DND-41 (cell line): ENCODE measurements at regions not wholly inside any gene's neighbourhood (a gene's known extent, or its start where the extent isn't known, plus 50 kb on each side); places are given as distances from the start of the nearest gene placed in this dataset.
"Not testable (repeated sequence)": the region's sequence is repeated elsewhere in the genome, so short reads cannot be mapped to it uniquely, and the experiment has no call there.

ENCODE experiments used
- ATAC-seq: fragments of 200-7000 bp; cut with Tn5 transposase; 3 replicates; pipeline ENCODE4 v1.9.1; 2021; ENCODE audit warnings: low read depth; ENCODE audit not compliant: insufficient read depth
- DNase-seq: peaks from one replicate; pipeline ENCODE4 v3.0.0-alpha.2; 2020
- H2AFZ ChIP-seq: 2 replicates; pipeline ENCODE4 v1.6.0; 2012; ENCODE audit warnings: low read depth, low read length
- H3K27ac ChIP-seq: 2 replicates; pipeline ENCODE4 v1.5.1; 2012; ENCODE audit warnings: low read length, inconsistent platforms
- H3K27me3 ChIP-seq: fragments of 200-600 bp; sonication (generic); 2 replicates; pipeline ENCODE4 v1.6.0; 2012; ENCODE audit warnings: low read length, mild to moderate bottlenecking, inconsistent platforms; ENCODE audit not compliant: insufficient read depth, poor library complexity
- H3K36me3 ChIP-seq: 2 replicates; pipeline ENCODE4 v1.5.1; 2012; ENCODE audit warnings: low read length, inconsistent platforms; ENCODE audit not compliant: insufficient read depth
- H3K4me1 ChIP-seq: 2 replicates; pipeline ENCODE4 v1.5.1; 2012; ENCODE audit warnings: mild to moderate bottlenecking, low read length; ENCODE audit not compliant: insufficient read depth
- H3K4me2 ChIP-seq: 2 replicates; pipeline ENCODE4 v1.6.0; 2012; ENCODE audit warnings: mild to moderate bottlenecking, moderate library complexity, low read length, inconsistent platforms; ENCODE audit not compliant: insufficient read depth
- H3K4me3 ChIP-seq, 2 experiments: fragments of 200-600 bp in 1 of 2; shearing (Covaris generic) in 1 of 2; 2 replicates each; pipeline ENCODE4 v1.5.1; 2012 to 2016; ENCODE audit warnings: inconsistent platforms in 2 of 2, low read length in 2 of 2, mild to moderate bottlenecking in 2 of 2, low read depth in 1 of 2, moderate library complexity in 1 of 2
- H3K79me2 ChIP-seq: 2 replicates; pipeline ENCODE4 v1.6.0; 2012; ENCODE audit warnings: low read length, inconsistent platforms; ENCODE audit not compliant: insufficient read depth
- H3K9ac ChIP-seq: 2 replicates; pipeline ENCODE4 v1.6.0; 2012; ENCODE audit warnings: low read depth, mild to moderate bottlenecking, inconsistent platforms, low read length, moderate library complexity
- H3K9me3 ChIP-seq: 2 replicates; pipeline ENCODE4 v1.5.1; 2012; ENCODE audit warnings: low read length, moderate library complexity, mild to moderate bottlenecking, inconsistent platforms; ENCODE audit not compliant: insufficient read depth, severe bottlenecking
- H4K20me1 ChIP-seq: 2 replicates; pipeline ENCODE4 v1.6.0; 2012; ENCODE audit warnings: low read length; ENCODE audit not compliant: insufficient read depth
- EZH2 ChIP-seq: IDR thresholded peaks from 3 replicates; pipeline ENCODE4 v1.6.1; 2012; ENCODE audit warnings: borderline replicate concordance, low read depth, mild to moderate bottlenecking, moderate library complexity, low read length, inconsistent platforms; ENCODE audit not compliant: severe bottlenecking
- TF ChIP-seq, protein P1 (sequence below): IDR thresholded peaks from 2 replicates; pipeline ENCODE4 v1.5.1; 2012; ENCODE audit warnings: borderline replicate concordance, low read length, moderate library complexity, mild to moderate bottlenecking; ENCODE audit not compliant: poor library complexity, severe bottlenecking; ENCODE audit errors: extremely low read depth

DNA sequence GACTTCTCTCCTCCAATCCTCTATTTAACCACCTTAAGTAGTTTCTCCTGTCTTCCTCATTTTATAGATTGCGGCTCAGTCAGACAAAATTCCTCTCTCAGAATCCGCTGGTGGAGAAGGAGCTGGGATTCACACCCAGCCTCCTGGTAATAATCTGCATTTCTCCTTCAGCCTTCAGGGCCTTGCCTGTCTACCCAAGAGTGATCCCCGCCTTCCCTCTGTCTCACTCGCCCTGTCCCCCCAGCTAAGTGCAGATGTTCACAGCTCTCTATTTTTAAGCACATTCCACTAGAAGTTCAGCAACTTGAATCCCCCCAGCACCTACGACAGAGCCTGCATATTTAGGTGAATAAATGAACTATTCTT, 212.5 kb upstream of the HAAO start:
- Histone ChIP-seq H3K36me3 (no peaks in the 10 kb centered on the region), H3K9ac (no peak overlapping the region), H2AFZ (no peak overlapping the region), H4K20me1 (no peaks in the 10 kb centered on the region), H3K9me3 (no peaks in the 10 kb centered on the region), H3K27ac (no peak overlapping the region), H3K79me2 (no peaks in the 10 kb centered on the region), H3K27me3 (no peaks in the 10 kb centered on the region), H3K4me3 (no peak overlapping the region), H3K4me1 (peaks cover 11% of the 10 kb centered on the region), H3K4me2 (no peak overlapping the region)
- no peak for DNase-seq
- no peak for TF ChIP-seq EZH2
- no peak for ATAC-seq

DNA sequence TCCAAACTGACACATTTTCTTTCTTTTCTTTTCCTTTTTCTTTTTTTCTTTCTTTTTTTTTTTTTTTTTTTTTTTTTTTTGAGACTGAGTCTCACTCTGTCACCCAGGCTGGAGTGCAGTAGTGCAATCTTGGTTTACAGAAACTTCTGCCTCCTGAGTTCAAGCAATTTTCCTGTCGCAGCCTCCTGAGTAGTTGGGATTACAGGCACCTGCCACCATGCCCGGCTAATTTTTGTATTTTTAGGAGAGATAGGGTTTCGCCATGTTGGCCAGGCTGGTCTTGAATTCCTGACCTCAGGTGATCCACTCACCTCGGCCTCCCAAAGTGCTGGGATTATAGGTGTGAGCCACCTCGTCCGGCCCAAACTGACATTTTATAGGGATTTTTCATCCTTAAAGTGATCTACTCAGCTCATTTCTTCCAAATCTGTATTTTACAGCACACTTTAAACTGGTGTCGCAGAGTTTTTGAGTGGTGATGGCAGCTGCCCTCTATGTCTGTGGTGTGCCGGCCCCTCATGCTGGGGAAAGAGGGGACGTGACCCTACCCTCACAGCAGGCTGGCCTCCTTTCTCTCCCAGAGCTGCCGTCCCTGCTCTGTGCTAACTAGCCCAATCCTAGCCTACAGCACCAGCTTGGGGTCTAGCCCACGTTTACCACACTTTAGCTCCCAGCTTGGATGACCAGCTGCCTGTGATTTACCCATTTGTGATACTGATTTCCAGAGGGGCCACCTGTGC, 211.9 kb upstream of the HAAO start:
- not testable (repeated sequence) for H4K20me1 ChIP-seq, H3K4me3 ChIP-seq, H3K9ac ChIP-seq, H3K4me1 ChIP-seq, H2AFZ ChIP-seq, H3K27ac ChIP-seq, ATAC-seq, H3K36me3 ChIP-seq, H3K9me3 ChIP-seq, H3K79me2 ChIP-seq, H3K27me3 ChIP-seq, DNase-seq, H3K4me2 ChIP-seq

GRCh38 chr2:43003702-43004101, 211.3 kb upstream of the HAAO start:
- H3K4me1 ChIP-seq, result no peaks in the 10 kb centered on the region
- no peak overlapping the region for H2AFZ ChIP-seq
- no peaks in the 10 kb centered on the region for H3K36me3 ChIP-seq
- no peak for DNase-seq
- no peaks in the 10 kb centered on the region for H3K79me2 ChIP-seq
- no peak overlapping the region for H3K9ac ChIP-seq
- TF ChIP-seq EZH2, result no peak
- TF ChIP-seq, protein P1, sequence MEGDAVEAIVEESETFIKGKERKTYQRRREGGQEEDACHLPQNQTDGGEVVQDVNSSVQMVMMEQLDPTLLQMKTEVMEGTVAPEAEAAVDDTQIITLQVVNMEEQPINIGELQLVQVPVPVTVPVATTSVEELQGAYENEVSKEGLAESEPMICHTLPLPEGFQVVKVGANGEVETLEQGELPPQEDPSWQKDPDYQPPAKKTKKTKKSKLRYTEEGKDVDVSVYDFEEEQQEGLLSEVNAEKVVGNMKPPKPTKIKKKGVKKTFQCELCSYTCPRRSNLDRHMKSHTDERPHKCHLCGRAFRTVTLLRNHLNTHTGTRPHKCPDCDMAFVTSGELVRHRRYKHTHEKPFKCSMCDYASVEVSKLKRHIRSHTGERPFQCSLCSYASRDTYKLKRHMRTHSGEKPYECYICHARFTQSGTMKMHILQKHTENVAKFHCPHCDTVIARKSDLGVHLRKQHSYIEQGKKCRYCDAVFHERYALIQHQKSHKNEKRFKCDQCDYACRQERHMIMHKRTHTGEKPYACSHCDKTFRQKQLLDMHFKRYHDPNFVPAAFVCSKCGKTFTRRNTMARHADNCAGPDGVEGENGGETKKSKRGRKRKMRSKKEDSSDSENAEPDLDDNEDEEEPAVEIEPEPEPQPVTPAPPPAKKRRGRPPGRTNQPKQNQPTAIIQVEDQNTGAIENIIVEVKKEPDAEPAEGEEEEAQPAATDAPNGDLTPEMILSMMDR, result no peak
- H3K9me3 ChIP-seq, result no peaks in the 10 kb centered on the region
- H3K4me2 ChIP-seq, result no peak overlapping the region
- no peak overlapping the region for H3K27ac ChIP-seq
- H4K20me1 ChIP-seq, result no peaks in the 10 kb centered on the region
- no peaks in the 10 kb centered on the region for H3K27me3 ChIP-seq
- H3K4me3 ChIP-seq, result no peak overlapping the region
- no peak for ATAC-seq

- no peaks in the 10 kb centered on the region for H3K4me1 ChIP-seq
- no peaks in the 10 kb centered on the region for H3K79me2 ChIP-seq
- TF ChIP-seq, protein P1, result no peak
- no peak for TF ChIP-seq EZH2
- no peaks in the 10 kb centered on the region for H3K27me3 ChIP-seq
- ATAC-seq, result no peak
- no peaks in the 10 kb centered on the region for H3K9me3 ChIP-seq
- H3K4me3 ChIP-seq, result no peak overlapping the region
- no peaks in the 10 kb centered on the region for H3K36me3 ChIP-seq
- H3K27ac ChIP-seq, result no peak overlapping the region
- H3K9ac ChIP-seq, result no peak overlapping the region
- no peak overlapping the region for H2AFZ ChIP-seq
- no peak for DNase-seq
- no peak overlapping the region for H3K4me2 ChIP-seq
- H4K20me1 ChIP-seq, result no peaks in the 10 kb centered on the region
Measured at GRCh38 chr2:43001787-43002468, 209.5 kb upstream of the HAAO start.
